Small intestine (tissue), 7 donors: ENCODE measurements at regions not wholly inside any gene's neighbourhood (a gene's known extent, or its start where the extent isn't known, plus 50 kb on each side); places are given as distances from the start of the nearest gene placed in this dataset.

Source experiments
- DNase-seq, 2 donors: peaks; one replicate each; pipeline versions ENCODE4 v3.0.0 to v3.0.0-alpha.2; 2013
- FAIRE-seq: peaks from 2 replicates; lab custom pipeline; 2012; peaks lifted over from hg19 to GRCh38; lab: Jason Lieb, UNC
- H3K27ac ChIP-seq, 3 donors: one replicate each; pipeline ENCODE4 v1.5.1; 2013; ENCODE audit warnings: low read length in 2 of 3, mild to moderate bottlenecking in 2 of 3, control low read depth in 1 of 3, inconsistent platforms in 1 of 3, low read depth in 1 of 3, moderate library complexity in 1 of 3
- H3K27me3 ChIP-seq, 3 donors: one replicate each; pipeline ENCODE4 v1.6.1; 2013; ENCODE audit warnings: low read length in 3 of 3, inconsistent platforms in 1 of 3; ENCODE audit not compliant: control insufficient read depth in 3 of 3, insufficient read depth in 3 of 3
- H3K36me3 ChIP-seq, 3 donors: one replicate each; pipeline ENCODE4 v1.6.1; 2013; ENCODE audit warnings: low read length in 3 of 3, inconsistent platforms in 1 of 3, low read depth in 1 of 3, mild to moderate bottlenecking in 1 of 3, moderate library complexity in 1 of 3; ENCODE audit not compliant: control insufficient read depth in 3 of 3, insufficient read depth in 2 of 3
- H3K4me1 ChIP-seq, 3 donors: one replicate each; pipeline ENCODE4 v1.6.1; 2013; ENCODE audit warnings: low read length in 2 of 3, inconsistent platforms in 1 of 3, low read depth in 1 of 3, mild to moderate bottlenecking in 1 of 3, moderate library complexity in 1 of 3; ENCODE audit not compliant: control insufficient read depth in 3 of 3, insufficient read depth in 2 of 3
- H3K4me3 ChIP-seq, 3 donors: one replicate each; pipeline ENCODE4 v1.5.1; 2013; ENCODE audit warnings: low read length in 3 of 3, control low read depth in 1 of 3, inconsistent platforms in 1 of 3, low read depth in 1 of 3, mild to moderate bottlenecking in 1 of 3, moderate library complexity in 1 of 3
- H3K9me3 ChIP-seq, 2 donors: one replicate each; pipeline ENCODE4 v1.6.1; 2013; ENCODE audit warnings: low read depth in 1 of 2, low read length in 1 of 2; ENCODE audit not compliant: control insufficient read depth in 2 of 2, insufficient read depth in 1 of 2
- WGBS, 3 donors: extraction: QIAGEN DNeasy Blood & Tissue Kit; methylation state at CpG; one replicate each; pipeline ENCODE4 v1.1.7; 2013; 5-methylcytosine and 5-hydroxymethylcytosine counted together
- donor health status: healthy with polysubstance abuse.
- donor health status: control.
- donor health status: control.
- donor health status: Bipolar disorder and iron deficiency.
- donor health status: healthy.

GRCh38 chrX:13938051-13938828, 91.5 kb downstream of the GEMIN8 start:
- H3K9me3 ChIP-seq = no peaks in the 10 kb centered on the region
- FAIRE-seq = no peak
- no peaks in the 10 kb centered on the region for H3K36me3 ChIP-seq
- H3K27me3 ChIP-seq = peaks cover 0 to 9% (median 1%) of the 10 kb centered on the region in 3 donors
- DNase-seq = peak; percentile 15 to 51
- no peaks in the 10 kb centered on the region for H3K4me1 ChIP-seq
- peak overlapping the region in 2 of 3 donors; percentile 31 to 47 for H3K4me3 ChIP-seq
- WGBS, 3 donors = 0 to 8% (median 1%) methylated on average over 4 to 91 of the region's 91 CpGs
- no peak overlapping the region for H3K27ac ChIP-seq

DNA sequence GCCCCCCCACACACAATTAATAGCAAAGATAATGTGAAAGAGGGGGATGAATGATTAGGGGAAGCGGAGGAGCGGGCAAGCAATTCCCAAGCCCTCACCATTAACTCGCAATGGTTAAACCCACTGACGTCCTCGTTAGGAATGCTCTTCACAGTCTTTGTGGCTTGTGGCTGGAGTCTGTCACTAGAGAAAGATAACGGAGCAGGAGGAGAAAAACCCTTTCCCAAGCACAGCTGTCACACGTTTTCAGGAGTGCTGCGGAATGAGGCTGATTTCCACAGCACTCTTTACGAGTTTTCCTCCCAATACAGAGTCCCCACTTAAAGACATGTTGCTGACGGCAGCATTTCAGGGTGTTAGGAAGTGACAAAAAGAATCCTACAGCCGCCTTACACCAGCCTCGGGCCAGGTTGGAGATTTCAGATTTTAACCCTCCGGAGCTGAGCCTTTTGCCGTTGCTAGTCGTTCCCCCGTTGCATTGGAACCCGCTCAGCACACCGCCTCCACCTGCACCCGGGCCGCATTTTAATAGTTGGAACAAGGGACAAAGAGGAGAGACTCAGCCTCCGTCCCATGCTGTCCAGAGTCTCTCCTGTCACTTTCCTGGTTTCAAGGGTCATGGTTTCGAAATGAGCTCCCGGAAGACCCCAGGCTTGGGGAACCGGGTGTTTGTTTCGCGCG, 92.2 kb downstream of the GEMIN8 start:
- Histone ChIP-seq H3K27me3 (peaks cover 0 to 9% (median 1%) of the 10 kb centered on the region in 3 donors), H3K4me3 (peak overlapping the region in 1 of 3 donors; percentile 47), H3K4me1 (no peaks in the 10 kb centered on the region), H3K27ac (no peak overlapping the region), H3K36me3 (no peaks in the 10 kb centered on the region), H3K9me3 (no peaks in the 10 kb centered on the region)
- DNase-seq (no peak), FAIRE-seq (no peak)
- 9 to 14% (median 12%) methylated on average over 26 to 27 of the region's 27 CpGs for WGBS, 3 donors

GRCh38 chrX:13936521-13937225, 93.0 kb downstream of the GEMIN8 start:
- DNase-seq = no peak
- Histone ChIP-seq H3K36me3 (no peaks in the 10 kb centered on the region), H3K27me3 (peaks cover 0 to 9% (median 1%) of the 10 kb centered on the region in 3 donors), H3K4me1 (no peaks in the 10 kb centered on the region), H3K27ac (no peak overlapping the region), H3K4me3 (no peak overlapping the region), H3K9me3 (no peaks in the 10 kb centered on the region)
- 55 to 79% (median 77%) methylated on average over 9 of the region's 9 CpGs for WGBS, 3 donors
- FAIRE-seq = no peak

DNA sequence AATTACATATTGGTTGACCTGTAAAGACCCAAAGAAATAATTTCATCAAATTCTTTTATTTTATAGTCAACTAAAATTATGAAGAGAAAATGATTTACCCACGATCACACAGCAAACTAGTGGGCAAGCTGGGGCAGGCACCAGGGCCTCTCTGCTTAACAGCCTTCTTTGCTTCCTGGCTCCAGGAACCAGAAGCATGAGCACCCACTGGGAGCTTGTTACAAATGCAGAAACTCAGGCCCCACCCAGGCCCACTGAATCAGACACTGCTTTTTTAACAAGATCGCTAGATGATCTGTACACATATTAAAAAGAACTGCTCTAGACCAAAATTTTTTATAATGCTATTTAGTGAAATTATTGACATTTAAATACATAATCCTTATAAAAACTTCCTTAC, 95.0 kb downstream of the GEMIN8 start:
- Histone ChIP-seq H3K9me3 (no peaks in the 10 kb centered on the region), H3K27ac (no peak overlapping the region), H3K4me1 (no peaks in the 10 kb centered on the region), H3K36me3 (no peaks in the 10 kb centered on the region), H3K27me3 (peaks cover 0 to 9% (median 1%) of the 10 kb centered on the region in 3 donors), H3K4me3 (no peak overlapping the region)
- DNase-seq = no peak
- no peak for FAIRE-seq
- WGBS, 3 donors = 84 to 97% (median 91%) methylated on average over 2 of the region's 2 CpGs

DNA sequence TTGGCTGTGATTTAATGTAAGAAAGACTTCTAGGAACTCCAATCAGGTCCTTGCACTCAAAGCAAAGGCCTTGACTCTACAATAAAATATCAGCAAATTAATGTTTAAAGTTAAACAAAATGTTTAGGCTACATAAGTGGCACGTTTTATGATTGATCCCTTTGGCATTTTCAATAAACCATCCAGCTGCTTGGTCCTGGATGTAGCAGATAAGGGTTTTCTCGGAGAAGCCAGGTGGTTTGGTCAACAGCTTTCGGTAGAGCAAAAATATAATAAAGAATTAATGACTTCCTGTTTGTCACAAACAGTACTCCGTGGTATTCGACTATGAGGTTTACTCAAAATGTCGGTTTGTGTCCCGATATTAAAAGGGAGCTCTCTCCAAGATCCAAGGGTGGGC, 95.8 kb downstream of the GEMIN8 start:
- WGBS, 3 donors = 54 to 69% (median 67%) methylated on average over 7 of the region's 7 CpGs
- no peaks in the 10 kb centered on the region for H3K4me1 ChIP-seq
- H3K27ac ChIP-seq = no peak overlapping the region
- no peaks in the 10 kb centered on the region for H3K9me3 ChIP-seq
- H3K27me3 ChIP-seq = peaks cover 0 to 8% (median 1%) of the 10 kb centered on the region in 3 donors
- no peaks in the 10 kb centered on the region for H3K36me3 ChIP-seq
- H3K4me3 ChIP-seq = no peak overlapping the region
- no peak for DNase-seq
- FAIRE-seq = no peak

DNA sequence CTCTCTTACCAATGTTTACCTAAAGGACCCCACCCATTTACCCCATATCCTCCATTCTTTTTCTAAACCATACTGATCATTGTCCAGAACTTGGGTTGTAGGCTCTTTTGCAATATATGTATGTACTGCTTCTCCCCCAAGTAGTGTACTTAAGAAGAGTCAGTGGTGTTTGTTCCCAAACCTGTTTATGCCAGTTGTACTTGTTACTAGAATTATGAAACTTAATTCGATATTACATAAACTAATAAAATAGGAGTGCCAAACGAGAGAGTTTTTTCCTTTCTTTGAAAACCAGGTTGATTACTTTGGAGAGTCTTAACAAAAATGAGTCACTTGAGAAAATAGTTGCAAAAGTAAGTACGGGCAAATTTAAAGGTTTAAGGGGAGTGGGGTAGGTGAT, 96.3 kb downstream of the GEMIN8 start:
- Histone ChIP-seq H3K27ac (no peak overlapping the region), H3K9me3 (no peaks in the 10 kb centered on the region), H3K36me3 (no peaks in the 10 kb centered on the region), H3K4me3 (no peak overlapping the region), H3K4me1 (no peaks in the 10 kb centered on the region), H3K27me3 (peaks cover 0 to 6% (median 1%) of the 10 kb centered on the region in 3 donors)
- FAIRE-seq (no peak), DNase-seq (no peak)
- WGBS, 3 donors = 79 to 83% (median 82%) methylated on average over 3 of the region's 3 CpGs

GRCh38 chrX:13932416-13932815, 97.3 kb downstream of the GEMIN8 start:
- DNase-seq = no peak
- Histone ChIP-seq H3K4me1 (no peaks in the 10 kb centered on the region), H3K27me3 (peaks cover 0 to 2% (median 0%) of the 10 kb centered on the region in 3 donors), H3K9me3 (no peaks in the 10 kb centered on the region), H3K4me3 (no peak overlapping the region), H3K27ac (no peak overlapping the region), H3K36me3 (no peaks in the 10 kb centered on the region)
- FAIRE-seq = no peak

GRCh38 chrX:13927175-13927574, 102.5 kb downstream of the GEMIN8 start:
- FAIRE-seq = no peak
- 61 to 73% (median 65%) methylated on average over 2 of the region's 2 CpGs for WGBS, 3 donors
- Histone ChIP-seq H3K36me3 (no peaks in the 10 kb centered on the region), H3K27me3 (no peaks in the 10 kb centered on the region), H3K4me1 (no peaks in the 10 kb centered on the region), H3K27ac (no peak overlapping the region), H3K4me3 (no peak overlapping the region), H3K9me3 (no peaks in the 10 kb centered on the region)
- no peak for DNase-seq
